ENCODE measurements at regions not wholly inside any gene's neighbourhood (a gene's known extent, or its start where the extent isn't known, plus 50 kb on each side); places are given as distances from the start of the nearest gene placed in this dataset.

DNA sequence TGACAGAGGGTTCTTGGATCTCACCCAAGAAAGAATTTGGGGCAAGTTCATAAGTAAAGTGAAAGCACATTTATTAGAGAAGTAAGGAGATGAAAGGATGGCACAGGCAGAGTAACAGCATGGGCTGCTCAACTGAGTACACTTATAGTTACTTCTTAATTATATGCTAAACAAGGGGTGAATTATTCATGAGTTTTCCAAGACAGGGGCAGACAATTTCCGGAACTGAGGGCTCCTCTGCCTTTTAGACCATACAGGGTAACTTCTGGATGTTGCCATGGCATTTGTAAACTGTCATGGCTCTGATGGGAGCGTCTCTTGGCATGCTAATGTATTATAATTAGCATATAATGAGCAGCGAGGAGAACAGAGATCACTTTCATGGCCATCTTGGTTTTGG lies 221.2 kb upstream of the STT3B start:
- H3K27me3 Mint-ChIP-seq (ENCODE audit: low read depth), result no peaks in the 10 kb centered on the region
- Histone ChIP-seq H2AK5ac (ENCODE audit: insufficient read length, low read length) (no peak overlapping the region), H3K23ac (ENCODE audit: insufficient read length, low read depth, low read length) (no peak overlapping the region), H3K4me2 (ENCODE audit: insufficient read depth, insufficient read length, low read length) (no peak overlapping the region), H3K56ac (ENCODE audit: insufficient read length, low read depth, low read length) (no peak overlapping the region), H3K79me2 (ENCODE audit: insufficient read depth, low read length) (no peaks in the 10 kb centered on the region), H3K18ac (ENCODE audit: insufficient read length, low read depth, low read length) (no peak overlapping the region), H3K14ac (ENCODE audit: insufficient read depth, low read length) (no peak overlapping the region), H2BK12ac (ENCODE audit: insufficient read length, low read depth, low read length) (no peak overlapping the region), H3K27me3 (ENCODE audit: insufficient read depth, low read length) (no peaks in the 10 kb centered on the region), H3K9ac (ENCODE audit: extremely low read depth, insufficient read length, low read length) (no peak overlapping the region), H4K91ac (ENCODE audit: insufficient read length, low read depth, low read length) (no peak overlapping the region), H3K4me1 (ENCODE audit: insufficient read depth, low read length) (no peaks in the 10 kb centered on the region), H3K4ac (ENCODE audit: low read depth, low read length) (no peak overlapping the region), H3K9me3 (ENCODE audit: control insufficient read depth, low read depth, low read length) (no peaks in the 10 kb centered on the region), H2BK5ac (ENCODE audit: insufficient read length, low read length) (no peak overlapping the region), H2AFZ (ENCODE audit: low read length) (no peak overlapping the region), H2BK15ac (ENCODE audit: low read depth, low read length) (no peak overlapping the region), H4K20me1 (ENCODE audit: control insufficient read depth, insufficient read depth, insufficient read length) (no peaks in the 10 kb centered on the region), H2BK20ac (ENCODE audit: low read depth, low read length, poor library complexity, severe bottlenecking) (no peak overlapping the region), H4K5ac (ENCODE audit: insufficient read length, low read depth, low read length) (no peak overlapping the region), H3T11ph (ENCODE audit: low read length) (no peak overlapping the region), H2BK120ac (ENCODE audit: low read depth, low read length, poor library complexity, severe bottlenecking) (no peak overlapping the region), H3K27ac (ENCODE audit: insufficient read length, low read depth, low read length) (no peak overlapping the region), H3K79me1 (ENCODE audit: insufficient read depth, low read depth, low read length, poor library complexity, severe bottlenecking) (no peaks in the 10 kb centered on the region), H3K23me2 (ENCODE audit: insufficient read length, low read depth, low read length, poor library complexity, severe bottlenecking) (no peaks in the 10 kb centered on the region), H4K8ac (replicated peaks; ENCODE audit: insufficient read length, low read depth, low read length) (no peak overlapping the region)
- H3K9me3 Mint-ChIP-seq, result peaks cover 17 to 21% of the 10 kb centered on the region in 2 experiments
- H3K4me3 Mint-ChIP-seq, result no peak overlapping the region
- no CpG with 5 or more reads among the region's 3 CpGs for WGBS (ENCODE audit: extremely low coverage, insufficient read length, low lambda C conversion rate)
- H3K27ac Mint-ChIP-seq, result peak overlapping the region in 1 of 3 experiments; percentile 55; a peak in 1 of 7 replicates
- DNase-seq, result no peak
- H3K4me1 Mint-ChIP-seq, result 0 out of 4 replicates have a peak, but pooled peaks cover 0 to 2% of the 10 kb centered on the region in 2 experiments
- H3K36me3 Mint-ChIP-seq (ENCODE audit: insufficient read depth in 1 of 3, low read depth in 3 of 3), result peaks cover 9 to 20% (median 13%) of the 10 kb centered on the region in 3 experiments
- TF ChIP-seq, protein P1, sequence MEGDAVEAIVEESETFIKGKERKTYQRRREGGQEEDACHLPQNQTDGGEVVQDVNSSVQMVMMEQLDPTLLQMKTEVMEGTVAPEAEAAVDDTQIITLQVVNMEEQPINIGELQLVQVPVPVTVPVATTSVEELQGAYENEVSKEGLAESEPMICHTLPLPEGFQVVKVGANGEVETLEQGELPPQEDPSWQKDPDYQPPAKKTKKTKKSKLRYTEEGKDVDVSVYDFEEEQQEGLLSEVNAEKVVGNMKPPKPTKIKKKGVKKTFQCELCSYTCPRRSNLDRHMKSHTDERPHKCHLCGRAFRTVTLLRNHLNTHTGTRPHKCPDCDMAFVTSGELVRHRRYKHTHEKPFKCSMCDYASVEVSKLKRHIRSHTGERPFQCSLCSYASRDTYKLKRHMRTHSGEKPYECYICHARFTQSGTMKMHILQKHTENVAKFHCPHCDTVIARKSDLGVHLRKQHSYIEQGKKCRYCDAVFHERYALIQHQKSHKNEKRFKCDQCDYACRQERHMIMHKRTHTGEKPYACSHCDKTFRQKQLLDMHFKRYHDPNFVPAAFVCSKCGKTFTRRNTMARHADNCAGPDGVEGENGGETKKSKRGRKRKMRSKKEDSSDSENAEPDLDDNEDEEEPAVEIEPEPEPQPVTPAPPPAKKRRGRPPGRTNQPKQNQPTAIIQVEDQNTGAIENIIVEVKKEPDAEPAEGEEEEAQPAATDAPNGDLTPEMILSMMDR (conservative IDR thresholded peaks at IDR 0.05), result no peak
